Bronchial epithelial cell (primary cell): ENCODE measurements at regions not wholly inside any gene's neighbourhood (a gene's known extent, or its start where the extent isn't known, plus 50 kb on each side); places are given as distances from the start of the nearest gene placed in this dataset.

Source experiments
- DNase-seq: peaks from one replicate; pipeline ENCODE4 v3.0.0-alpha.2; 2010; ENCODE audit warnings: low read depth
- FAIRE-seq: peaks from 2 replicates; lab custom pipeline; 2011; peaks lifted over from hg19 to GRCh38; lab: Jason Lieb, UNC
- H3K27me3 ChIP-seq: 2 replicates; pipeline ENCODE4 v1.5.1; 2011; ENCODE audit warnings: low read length; ENCODE audit not compliant: control insufficient read depth, insufficient read depth
- H3K36me3 ChIP-seq: 2 replicates; pipeline ENCODE4 v1.5.1; 2011; ENCODE audit warnings: low read length; ENCODE audit not compliant: control insufficient read depth, insufficient read depth
- H3K4me3 ChIP-seq: 2 replicates; pipeline ENCODE4 v1.5.1; 2011; ENCODE audit warnings: mild to moderate bottlenecking, low read depth, low read length, control low read depth
- TF ChIP-seq, protein P1 (sequence below): IDR thresholded peaks from 2 replicates; pipeline ENCODE4 v1.5.1; 2011; ENCODE audit warnings: mild to moderate bottlenecking, moderate library complexity, low read length, control low read depth, inconsistent platforms; ENCODE audit not compliant: insufficient read depth, severe bottlenecking

DNA sequence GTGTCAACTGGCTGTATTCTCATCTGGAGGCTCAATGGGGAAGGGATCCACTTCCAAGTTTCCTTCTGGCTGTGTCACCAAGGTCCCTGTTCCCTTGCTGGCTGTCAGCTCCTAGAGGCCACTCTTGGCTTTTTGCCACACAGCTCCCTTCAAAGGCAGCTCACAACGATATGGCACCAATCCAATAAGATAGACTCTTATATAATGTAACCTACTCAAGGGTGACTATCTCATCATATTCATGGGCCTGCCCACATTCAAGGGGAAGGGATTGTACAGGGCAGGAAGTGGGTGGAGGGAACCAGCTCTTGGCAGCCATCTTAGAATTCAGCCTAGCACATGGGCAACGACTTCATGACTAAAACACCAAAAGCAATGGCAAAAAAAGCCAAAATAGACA is 98.7 kb upstream of the PLXNC1 start:
- FAIRE-seq (no peak), DNase-seq (no peak)
- Histone ChIP-seq H3K36me3 (no peaks in the 10 kb centered on the region), H3K4me3 (no peak overlapping the region), H3K27me3 (peaks cover 4% of the 10 kb centered on the region)
- TF ChIP-seq, protein P1, sequence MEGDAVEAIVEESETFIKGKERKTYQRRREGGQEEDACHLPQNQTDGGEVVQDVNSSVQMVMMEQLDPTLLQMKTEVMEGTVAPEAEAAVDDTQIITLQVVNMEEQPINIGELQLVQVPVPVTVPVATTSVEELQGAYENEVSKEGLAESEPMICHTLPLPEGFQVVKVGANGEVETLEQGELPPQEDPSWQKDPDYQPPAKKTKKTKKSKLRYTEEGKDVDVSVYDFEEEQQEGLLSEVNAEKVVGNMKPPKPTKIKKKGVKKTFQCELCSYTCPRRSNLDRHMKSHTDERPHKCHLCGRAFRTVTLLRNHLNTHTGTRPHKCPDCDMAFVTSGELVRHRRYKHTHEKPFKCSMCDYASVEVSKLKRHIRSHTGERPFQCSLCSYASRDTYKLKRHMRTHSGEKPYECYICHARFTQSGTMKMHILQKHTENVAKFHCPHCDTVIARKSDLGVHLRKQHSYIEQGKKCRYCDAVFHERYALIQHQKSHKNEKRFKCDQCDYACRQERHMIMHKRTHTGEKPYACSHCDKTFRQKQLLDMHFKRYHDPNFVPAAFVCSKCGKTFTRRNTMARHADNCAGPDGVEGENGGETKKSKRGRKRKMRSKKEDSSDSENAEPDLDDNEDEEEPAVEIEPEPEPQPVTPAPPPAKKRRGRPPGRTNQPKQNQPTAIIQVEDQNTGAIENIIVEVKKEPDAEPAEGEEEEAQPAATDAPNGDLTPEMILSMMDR = no peak

DNA sequence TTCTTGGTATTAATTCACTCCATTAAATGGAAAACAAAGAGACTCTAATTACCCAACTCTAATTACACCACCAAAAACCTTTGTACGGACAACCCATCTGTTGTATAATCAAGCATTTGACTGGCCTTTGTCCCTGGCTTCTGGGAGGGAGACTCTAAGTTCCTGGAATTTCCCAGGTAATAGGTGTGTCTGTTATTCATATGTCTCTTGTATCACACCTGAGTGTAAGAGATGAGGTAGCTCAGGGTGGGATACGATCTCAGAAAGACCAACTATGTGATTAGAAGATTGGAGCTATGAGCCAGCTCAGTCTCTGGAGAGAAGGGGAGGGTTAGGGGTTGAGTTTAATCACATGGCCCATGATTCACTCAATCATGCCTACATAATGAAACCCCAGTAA is 94.7 kb upstream of the PLXNC1 start:
- peaks cover 4% of the 10 kb centered on the region for H3K27me3 ChIP-seq
- H3K36me3 ChIP-seq = no peaks in the 10 kb centered on the region
- H3K4me3 ChIP-seq = no peak overlapping the region
- TF ChIP-seq, protein P1 = no peak
- FAIRE-seq (no peak), DNase-seq (no peak)

DNA sequence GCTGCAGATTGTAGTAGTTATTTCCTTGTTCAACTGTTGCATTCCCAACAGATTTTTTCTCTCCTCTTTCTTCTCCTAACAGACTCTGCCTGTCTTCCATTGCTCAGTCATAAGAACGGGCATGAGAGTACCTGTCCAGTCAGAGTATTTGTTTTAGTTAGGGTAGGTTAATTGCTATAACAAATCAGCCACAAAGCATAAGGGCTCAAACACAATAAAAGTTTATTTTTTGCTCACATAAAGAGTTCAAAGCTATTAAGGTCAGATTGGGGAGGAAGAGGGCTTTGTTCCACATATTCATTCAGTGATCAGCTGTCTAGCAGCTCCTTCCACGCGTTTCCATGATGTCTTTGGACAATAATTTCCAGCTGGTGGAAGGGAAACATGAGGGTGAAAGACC is 92.8 kb upstream of the PLXNC1 start:
- no peaks in the 10 kb centered on the region for H3K36me3 ChIP-seq
- DNase-seq (no peak), FAIRE-seq (no peak)
- peaks cover 2% of the 10 kb centered on the region for H3K27me3 ChIP-seq
- TF ChIP-seq, protein P1 = no peak
- no peak overlapping the region for H3K4me3 ChIP-seq

DNA sequence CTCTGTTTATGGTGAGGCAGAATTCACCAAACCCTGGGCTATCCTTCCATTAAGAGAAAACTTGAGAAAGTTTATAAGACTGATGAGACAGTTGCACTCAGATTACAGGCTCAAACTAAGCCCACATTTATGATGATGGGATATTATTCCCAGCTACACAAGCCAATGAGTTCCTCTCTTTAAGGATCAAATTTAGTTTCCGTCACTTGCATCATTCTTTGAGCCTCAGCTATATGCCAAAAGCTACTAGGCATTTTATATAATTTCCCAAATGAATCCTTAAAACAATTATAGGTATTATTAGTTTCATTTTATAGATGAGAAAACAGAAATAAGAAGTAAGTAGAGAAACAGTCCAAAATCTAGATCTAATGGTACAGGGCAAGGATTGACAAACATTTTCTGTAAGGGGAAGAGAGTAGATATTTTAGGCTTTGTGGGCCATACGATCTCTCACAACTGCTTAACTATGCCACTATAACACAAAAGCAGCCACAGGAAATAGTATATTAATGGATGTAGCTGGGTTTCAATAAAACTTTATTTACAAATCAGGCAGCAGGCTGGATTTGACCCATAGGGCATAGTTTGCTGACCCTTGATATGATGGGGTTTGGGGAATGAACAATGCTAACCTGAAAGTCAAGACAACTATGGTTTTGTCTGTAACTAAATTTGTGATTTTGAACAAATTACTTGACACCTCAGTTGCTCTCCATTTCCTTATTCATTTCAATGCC is 91.8 kb upstream of the PLXNC1 start:
- H3K4me3 ChIP-seq = no peak overlapping the region
- no peak for DNase-seq
- H3K36me3 ChIP-seq = no peaks in the 10 kb centered on the region
- TF ChIP-seq, protein P1 = no peak
- FAIRE-seq = no peak
- peaks cover under 1% of the 10 kb centered on the region for H3K27me3 ChIP-seq

DNA sequence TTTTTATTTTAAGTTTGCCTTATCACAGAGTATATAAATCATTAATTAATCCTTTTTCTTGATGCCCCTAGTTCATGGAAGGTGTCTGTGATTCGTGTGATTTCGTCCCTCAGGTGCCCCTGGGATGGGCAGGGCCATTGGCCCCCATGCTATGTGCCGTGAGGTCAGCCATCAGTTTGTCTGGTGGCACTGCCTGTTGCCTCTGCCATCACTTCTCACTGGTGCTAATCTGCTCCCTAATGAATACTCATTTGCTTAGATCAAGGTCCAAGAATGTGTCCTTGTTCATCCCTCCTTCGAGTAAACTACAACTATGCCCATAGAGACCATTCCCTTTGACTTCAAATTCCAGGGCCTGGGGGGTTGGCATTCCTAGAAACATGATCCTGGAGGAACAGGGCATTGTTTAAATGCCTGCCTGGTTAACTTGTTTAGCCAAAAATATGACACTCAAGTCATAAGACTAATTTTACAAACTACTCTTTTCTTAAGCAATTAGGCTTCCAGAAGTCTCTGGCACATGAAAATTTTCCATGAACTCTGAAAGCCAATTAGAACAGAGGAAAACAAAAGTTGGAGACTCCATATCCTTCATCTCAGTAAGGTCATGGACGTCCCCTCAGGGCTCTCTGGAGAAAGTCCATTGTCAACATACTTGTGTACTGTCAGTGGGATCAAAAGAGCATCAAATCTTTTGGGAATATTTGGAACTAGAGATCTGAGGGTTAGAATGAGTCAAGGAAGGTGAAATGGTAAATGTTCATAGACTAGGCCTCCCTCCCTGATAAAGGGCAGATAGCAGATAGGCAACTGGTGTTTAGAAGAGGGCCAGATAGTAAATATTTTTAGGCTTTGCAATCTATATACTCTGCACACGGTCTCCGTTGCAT is 90.9 kb upstream of the PLXNC1 start:
- H3K4me3 ChIP-seq = no peak overlapping the region
- TF ChIP-seq, protein P1 = no peak
- H3K36me3 ChIP-seq = no peaks in the 10 kb centered on the region
- peaks cover 2% of the 10 kb centered on the region for H3K27me3 ChIP-seq
- DNase-seq (no peak), FAIRE-seq (no peak)
